H1 (cell line): ENCODE measurements at regions not wholly inside any gene's neighbourhood (a gene's known extent, or its start where the extent isn't known, plus 50 kb on each side); places are given as distances from the start of the nearest gene placed in this dataset.

Experiments used
- CTCF ChIA-PET: fragments of 300-600 bp; sonication (Branson Sonifier 250); formaldehyde crosslinking; loops from one replicate; lab custom pipeline; 2021; ENCODE audit not compliant: partially characterized antibody; lab: Charles Lee
- POLR2A ChIA-PET: fragments of 300-600 bp; sonication (Branson Sonifier 250); formaldehyde crosslinking; loops from one replicate; lab custom pipeline; 2021; ENCODE audit warnings: inconsistent platforms; ENCODE audit not compliant: partially characterized antibody; lab: Charles Lee
- DNase-seq, 2 experiments: peaks; one replicate each; pipeline versions ENCODE4 v3.0.0 to v3.0.0-alpha.2; 2010 to 2022; ENCODE audit warnings: low spot score in 2 of 2, low read depth in 1 of 2, mixed read lengths in 1 of 2
- FAIRE-seq: peaks from 2 replicates; lab custom pipeline; 2011; peaks lifted over from hg19 to GRCh38; lab: Jason Lieb, UNC
- H2AFZ ChIP-seq: 2 replicates; pipeline ENCODE4 v1.8.1; 2012; ENCODE audit warnings: low read length, inconsistent platforms
- H2AK5ac ChIP-seq: 2 replicates; pipeline ENCODE4 v1.6.1; 2013; ENCODE audit warnings: low read depth, low read length
- H2BK120ac ChIP-seq: replicated peaks from 2 replicates; pipeline ENCODE3; 2013; ENCODE audit warnings: low read depth, low read length, inconsistent platforms
- H2BK12ac ChIP-seq: 2 replicates; pipeline ENCODE4 v1.6.1; 2013; ENCODE audit warnings: low read depth, low read length
- H2BK15ac ChIP-seq: 2 replicates; pipeline ENCODE4 v1.6.1; 2013; ENCODE audit warnings: low read length
- H2BK20ac ChIP-seq: 2 replicates; pipeline ENCODE4 v1.6.1; 2013; ENCODE audit warnings: low read length
- H2BK5ac ChIP-seq: 2 replicates; pipeline ENCODE4 v1.6.1; 2013; ENCODE audit warnings: low read depth, low read length
- H3K14ac ChIP-seq: 2 replicates; pipeline ENCODE4 v1.6.1; 2013; ENCODE audit warnings: inconsistent platforms; ENCODE audit not compliant: insufficient read length
- H3K18ac ChIP-seq: 2 replicates; pipeline ENCODE4 v1.6.1; 2013; ENCODE audit warnings: low read length; ENCODE audit errors: extremely low read depth
- H3K23ac ChIP-seq: 2 replicates; pipeline ENCODE4 v1.6.1; 2013; ENCODE audit warnings: inconsistent platforms; ENCODE audit not compliant: insufficient read length
- H3K23me2 ChIP-seq: 2 replicates; pipeline ENCODE4 v1.6.1; 2013; ENCODE audit warnings: low read depth, low read length
- H3K27ac ChIP-seq: 2 replicates; pipeline ENCODE4 v1.6.1; 2011; ENCODE audit warnings: low read depth, low read length, inconsistent platforms
- H3K27me3 ChIP-seq, 4 experiments: replicated peaks in 1 of 4; 1 replicate in 1 of 4; 2 replicates in 3 of 4; pipeline versions ENCODE4 v1.6.1 to v1.8.1; 2011 to 2013; ENCODE audit warnings: low read length in 3 of 4, mild to moderate bottlenecking in 3 of 4, inconsistent platforms in 2 of 4, mixed read lengths in 2 of 4, moderate library complexity in 1 of 4; ENCODE audit not compliant: control insufficient read depth in 3 of 4, insufficient read depth in 3 of 4; ENCODE audit errors: extremely low read depth in 1 of 4
- H3K36me3 ChIP-seq, 4 experiments: 2 replicates each; pipeline versions ENCODE4 v1.6.1 to v1.8.1; 2011 to 2013; ENCODE audit warnings: mild to moderate bottlenecking in 4 of 4, low read length in 3 of 4, moderate library complexity in 2 of 4, control low read depth in 1 of 4, inconsistent platforms in 1 of 4; ENCODE audit not compliant: insufficient read depth in 4 of 4, control insufficient read depth in 2 of 4
- H3K4ac ChIP-seq: replicated peaks from 2 replicates; pipeline ENCODE3; 2013; ENCODE audit warnings: low read length, low read depth, mixed read lengths, inconsistent platforms; ENCODE audit not compliant: insufficient read length
- H3K4me1 ChIP-seq, 4 experiments: replicated peaks in 1 of 4; 1 replicate in 1 of 4; 2 replicates in 3 of 4; pipeline versions ENCODE4 v1.6.1 to v1.8.1; 2011 to 2013; ENCODE audit warnings: low read length in 3 of 4, inconsistent platforms in 2 of 4, mixed read lengths in 1 of 4; ENCODE audit not compliant: insufficient read depth in 4 of 4, control insufficient read depth in 3 of 4
- H3K4me2 ChIP-seq, 2 experiments: 2 replicates each; pipeline versions ENCODE4 v1.6.1 to v1.8.1; 2011 to 2013; ENCODE audit warnings: low read depth in 2 of 2, low read length in 2 of 2, control low read depth in 1 of 2, inconsistent platforms in 1 of 2, mild to moderate bottlenecking in 1 of 2; ENCODE audit not compliant: insufficient read depth in 1 of 2
- H3K4me3 ChIP-seq, 4 experiments: fragments of 200-600, 300-600 bp in 1 of 4; sonication (generic), shearing (Covaris generic), sonication (Bioruptor Twin) in 1 of 4; 2 replicates each; pipeline versions ENCODE4 v1.5.1 to v1.8.1; 2011 to 2016; ENCODE audit warnings: low read length in 4 of 4, low read depth in 3 of 4, control low read depth in 2 of 4, inconsistent platforms in 2 of 4, mild to moderate bottlenecking in 2 of 4, mixed read lengths in 1 of 4, moderate library complexity in 1 of 4; ENCODE audit not compliant: insufficient read depth in 2 of 4; ENCODE audit errors: extremely low read depth in 1 of 4
- H3K56ac ChIP-seq: replicated peaks from 2 replicates; pipeline ENCODE3; 2013; ENCODE audit warnings: low read depth, mild to moderate bottlenecking, mixed read lengths, low read length, inconsistent platforms; ENCODE audit not compliant: insufficient read length
- H3K79me1 ChIP-seq: 2 replicates; pipeline ENCODE4 v1.6.1; 2013; ENCODE audit warnings: low read depth, low read length, control low read depth
- H3K79me2 ChIP-seq, 2 experiments: 2 replicates each; pipeline versions ENCODE4 v1.6.1 to v1.8.1; 2012 to 2013; ENCODE audit warnings: low read length in 2 of 2, mild to moderate bottlenecking in 2 of 2, inconsistent platforms in 1 of 2; ENCODE audit not compliant: insufficient read depth in 2 of 2, control insufficient read depth in 1 of 2
- H3K9ac ChIP-seq, 4 experiments: replicated peaks in 1 of 4; 1 replicate in 1 of 4; 2 replicates in 3 of 4; pipeline versions ENCODE4 v1.6.1 to v1.8.1; 2011 to 2013; ENCODE audit warnings: low read depth in 3 of 4, low read length in 3 of 4, control low read depth in 2 of 4, mild to moderate bottlenecking in 2 of 4, moderate library complexity in 2 of 4, inconsistent platforms in 1 of 4; ENCODE audit errors: extremely low read depth in 1 of 4
- H3K9me3 ChIP-seq, 2 experiments: 2 replicates each; pipeline versions ENCODE4 v1.6.1 to v1.8.1; 2012 to 2013; ENCODE audit warnings: mild to moderate bottlenecking in 2 of 2, moderate library complexity in 2 of 2, control low read depth in 1 of 2, inconsistent platforms in 1 of 2, low read depth in 1 of 2, low read length in 1 of 2, mixed read lengths in 1 of 2; ENCODE audit not compliant: insufficient read depth in 2 of 2
- H4K20me1 ChIP-seq, 2 experiments: replicated peaks in 1 of 2; 2 replicates each; pipeline versions ENCODE3 to v1.8.1; 2011 to 2013; ENCODE audit warnings: inconsistent platforms in 2 of 2, low read length in 2 of 2, mild to moderate bottlenecking in 1 of 2; ENCODE audit not compliant: insufficient read depth in 2 of 2, control insufficient read depth in 1 of 2
- H4K5ac ChIP-seq: 2 replicates; pipeline ENCODE4 v1.6.1; 2013; ENCODE audit warnings: low read length, low read depth, mixed read lengths, inconsistent platforms; ENCODE audit not compliant: insufficient read length
- H4K8ac ChIP-seq: 2 replicates; pipeline ENCODE4 v1.8.0; 2013; ENCODE audit warnings: mild to moderate bottlenecking, moderate library complexity, low read length, inconsistent platforms; ENCODE audit not compliant: insufficient read depth; ENCODE audit errors: extremely low read depth
- H4K91ac ChIP-seq: replicated peaks from 2 replicates; pipeline ENCODE3; 2013; ENCODE audit warnings: low read length, mixed read lengths, inconsistent platforms; ENCODE audit not compliant: insufficient read length
- CEBPB ChIP-seq: IDR thresholded peaks from 2 replicates; pipeline ENCODE4 v1.6.1; 2012; ENCODE audit warnings: low read depth, low read length
- CHD1 ChIP-seq: IDR thresholded peaks from 2 replicates; pipeline ENCODE4 v1.6.1; 2012; ENCODE audit warnings: low read depth, low read length, improper control_type of control experiment
- CREB1 ChIP-seq: IDR thresholded peaks from 2 replicates; pipeline ENCODE4 v1.6.1; 2012; ENCODE audit warnings: inconsistent platforms
- CTBP2 ChIP-seq: IDR thresholded peaks from 2 replicates; pipeline ENCODE4 v1.7.0; 2011; ENCODE audit warnings: borderline replicate concordance, mild to moderate bottlenecking, moderate library complexity, mixed read lengths, low read length; ENCODE audit not compliant: insufficient read depth, insufficient read length
- HDAC6 ChIP-seq: IDR thresholded peaks from one replicate; pipeline ENCODE4 v1.7.1; 2012; ENCODE audit warnings: low read depth, mild to moderate bottlenecking, inconsistent platforms, low read length, moderate library complexity
- KDM4A ChIP-seq: IDR thresholded peaks from one replicate; pipeline ENCODE4 v1.7.1; 2012; ENCODE audit warnings: low read depth, mild to moderate bottlenecking, moderate library complexity, low read length, inconsistent platforms; ENCODE audit not compliant: severe bottlenecking
- NANOG ChIP-seq: IDR thresholded peaks from 2 replicates; pipeline ENCODE4 v1.6.1; 2011; ENCODE audit warnings: low read length, low read depth, mild to moderate bottlenecking, inconsistent platforms; ENCODE audit not compliant: insufficient read depth, poor library complexity, severe bottlenecking
- RNF2 ChIP-seq: fragments of 200-900, 300-1000 bp; sonication (generic); IDR thresholded peaks from 2 replicates; pipeline ENCODE4 v1.7.1; 2016; ENCODE audit warnings: borderline replicate concordance, low read depth, mild to moderate bottlenecking, antibody characterized with exemption, low read length; ENCODE audit not compliant: poor library complexity, severe bottlenecking; ENCODE audit errors: missing control alignments
- TBP ChIP-seq: IDR thresholded peaks from 2 replicates; pipeline ENCODE4 v1.6.1; 2011; ENCODE audit warnings: low read depth, low read length, improper control_type of control experiment
- TCF12 ChIP-seq: IDR thresholded peaks from 2 replicates; pipeline ENCODE4 v1.6.1; 2011; ENCODE audit warnings: low read depth, mild to moderate bottlenecking, low read length
- WGBS, 2 experiments: shearing (Covaris generic) in 1 of 2; methylation state at CpG; one replicate each; pipeline versions ENCODE4 v1.1.6 to v1.1.7; 2013 to 2015; ENCODE audit warnings: low lambda C conversion rate in 2 of 2, mixed read lengths in 2 of 2, inconsistent platforms in 1 of 2, low coverage in 1 of 2, missing lambda C conversion rate in 1 of 2; ENCODE audit not compliant: insufficient replicate concordance in 2 of 2, insufficient coverage in 1 of 2, insufficient read length in 1 of 2; ENCODE audit errors: extremely low coverage in 1 of 2, missing lambda C conversion rate in 1 of 2; 5-methylcytosine and 5-hydroxymethylcytosine counted together

- no peak overlapping the region for H3K9ac ChIP-seq
Measured at GRCh38 chr1:65593516-65593915, 173.0 kb downstream of the LEPR start.

More at GRCh38 chr1:65593516-65593915, 173.0 kb downstream of the LEPR start:
- Histone ChIP-seq H2BK15ac (no peak overlapping the region), H2AK5ac (no peak overlapping the region), H3K56ac (no peak overlapping the region), H2BK5ac (no peak overlapping the region), H2BK12ac (no peak overlapping the region), H4K5ac (no peak overlapping the region), H3K18ac (no peak overlapping the region), H3K36me3 (no peaks in the 10 kb centered on the region), H3K27me3 (no peaks in the 10 kb centered on the region), H3K27ac (no peak overlapping the region), H3K4me3 (no peak overlapping the region), H3K14ac (no peak overlapping the region), H2AFZ (no peak overlapping the region), H3K79me1 (no peaks in the 10 kb centered on the region), H2BK20ac (no peak overlapping the region), H4K91ac (no peak overlapping the region), H2BK120ac (no peak overlapping the region), H4K8ac (no peak overlapping the region), H4K20me1 (no peaks in the 10 kb centered on the region), H3K4me2 (no peak overlapping the region), H3K4me1 (no peaks in the 10 kb centered on the region), H3K23ac (no peak overlapping the region), H3K79me2 (no peaks in the 10 kb centered on the region), H3K9me3 (no peaks in the 10 kb centered on the region), H3K23me2 (no peaks in the 10 kb centered on the region; the same call in 1 of the 2 replicates), H3K4ac (no peak overlapping the region)
- TF ChIP-seq RNF2 (no peak), TBP (no peak), KDM4A (no peak), CEBPB (no peak), TCF12 (no peak), NANOG (no peak), CREB1 (no peak), CHD1 (no peak), HDAC6 (no peak), CTBP2 (no peak)
- 96% methylated on average over 2 of the region's 2 CpGs; no CpG with 5 or more reads in 1 of the 2 experiments for WGBS, 2 experiments
- POLR2A ChIA-PET: no interaction called here
- FAIRE-seq: no peak
- CTCF ChIA-PET: interaction anchor here (1.7 to 2.4 kb wide), 2 partner anchors 94 to 357 kb away, joined by 4 to 7 read pairs; no protein-coding TSS in a partner anchor
- no peak for DNase-seq
